ENCODE measurements at regions not wholly inside any gene's neighbourhood (a gene's known extent, or its start where the extent isn't known, plus 50 kb on each side); places are given as distances from the start of the nearest gene placed in this dataset.

GRCh38 chr5:87109746-87110145, 157.9 kb upstream of the RASA1 start:
- Histone ChIP-seq H4K20me1 (ENCODE audit: control insufficient read depth, insufficient read depth, low read depth, low read length) (no peaks in the 10 kb centered on the region), H3K27ac (ENCODE audit: low read depth, low read length) (no peak overlapping the region), H3K9me3 (ENCODE audit: control insufficient read depth, insufficient read depth, low read length) (no peaks in the 10 kb centered on the region), H3K79me2 (ENCODE audit: control insufficient read depth, low read length) (no peaks in the 10 kb centered on the region), H3K9me2 (replicated peaks; ENCODE audit: control insufficient read depth, low read length) (no peaks in the 10 kb centered on the region), H3K27me3 (ENCODE audit: control insufficient read depth, low read length) (no peaks in the 10 kb centered on the region), H3K4me2 (ENCODE audit: low read length) (no peak overlapping the region), H3K4me1 (ENCODE audit: control insufficient read depth, low read length) (peaks cover 16% of the 10 kb centered on the region), H3K4me3 (ENCODE audit: low read length) (no peak overlapping the region), H3F3A (ENCODE audit: control insufficient read depth, insufficient read depth) (no peaks in the 10 kb centered on the region), H3K36me3 (ENCODE audit: control insufficient read depth, low read length) (no peaks in the 10 kb centered on the region)
- TF ChIP-seq EZH2phosphoT487 (IDR thresholded peaks at IDR 0.05; ENCODE audit: borderline replicate concordance, low read length) (no peak), CTCF (IDR thresholded peaks at IDR 0.05; ENCODE audit: low read depth, low read length, poor library complexity, severe bottlenecking) (no peak)

GRCh38 chr5:87110721-87111120, 157.0 kb upstream of the RASA1 start:
- H3K4me1 ChIP-seq (ENCODE audit: control insufficient read depth, low read length) = peaks cover 16% of the 10 kb centered on the region

GRCh38 chr5:87113861-87114260, 153.8 kb upstream of the RASA1 start:
- H3K4me3 ChIP-seq (ENCODE audit: low read length) = no peak overlapping the region
- no peak overlapping the region for H3K27ac ChIP-seq (ENCODE audit: low read depth, low read length)
- no peaks in the 10 kb centered on the region for H3K9me3 ChIP-seq (ENCODE audit: control insufficient read depth, insufficient read depth, low read length)
- no peaks in the 10 kb centered on the region for H3F3A ChIP-seq (ENCODE audit: control insufficient read depth, insufficient read depth)
- no peaks in the 10 kb centered on the region for H3K27me3 ChIP-seq (ENCODE audit: control insufficient read depth, low read length)
- H3K79me2 ChIP-seq (ENCODE audit: control insufficient read depth, low read length) = no peaks in the 10 kb centered on the region
- TF ChIP-seq CTCF (IDR thresholded peaks at IDR 0.05; ENCODE audit: low read depth, low read length, poor library complexity, severe bottlenecking) = no peak
- no peak for TF ChIP-seq EZH2phosphoT487 (IDR thresholded peaks at IDR 0.05; ENCODE audit: borderline replicate concordance, low read length)
- H4K20me1 ChIP-seq (ENCODE audit: control insufficient read depth, insufficient read depth, low read depth, low read length) = no peaks in the 10 kb centered on the region
- H3K4me1 ChIP-seq (ENCODE audit: control insufficient read depth, low read length) = peaks cover 16% of the 10 kb centered on the region
- no peaks in the 10 kb centered on the region for H3K36me3 ChIP-seq (ENCODE audit: control insufficient read depth, low read length)
- no peaks in the 10 kb centered on the region for H3K9me2 ChIP-seq (replicated peaks; ENCODE audit: control insufficient read depth, low read length)
- peak overlapping the region; percentile 44; the same call in 1 of the 2 replicates for H3K4me2 ChIP-seq (ENCODE audit: low read length)

More at GRCh38 chr5:87110721-87111120, 157.0 kb upstream of the RASA1 start:
- H3K4me3 ChIP-seq (ENCODE audit: low read length) = no peak overlapping the region
- TF ChIP-seq CTCF (IDR thresholded peaks at IDR 0.05; ENCODE audit: low read depth, low read length, poor library complexity, severe bottlenecking) (no peak), EZH2phosphoT487 (IDR thresholded peaks at IDR 0.05; ENCODE audit: borderline replicate concordance, low read length) (no peak)
- H3K9me2 ChIP-seq (replicated peaks; ENCODE audit: control insufficient read depth, low read length) = no peaks in the 10 kb centered on the region
- no peaks in the 10 kb centered on the region for H4K20me1 ChIP-seq (ENCODE audit: control insufficient read depth, insufficient read depth, low read depth, low read length)
- no peaks in the 10 kb centered on the region for H3K36me3 ChIP-seq (ENCODE audit: control insufficient read depth, low read length)
- no peak overlapping the region for H3K27ac ChIP-seq (ENCODE audit: low read depth, low read length)
- no peaks in the 10 kb centered on the region for H3K79me2 ChIP-seq (ENCODE audit: control insufficient read depth, low read length)
- H3F3A ChIP-seq (ENCODE audit: control insufficient read depth, insufficient read depth) = no peaks in the 10 kb centered on the region
- no peaks in the 10 kb centered on the region for H3K27me3 ChIP-seq (ENCODE audit: control insufficient read depth, low read length)
- H3K4me2 ChIP-seq (ENCODE audit: low read length) = no peak overlapping the region
- H3K9me3 ChIP-seq (ENCODE audit: control insufficient read depth, insufficient read depth, low read length) = no peaks in the 10 kb centered on the region
